Epidermal melanocyte (primary cell): ENCODE measurements at regions not wholly inside any gene's neighbourhood (a gene's known extent, or its start where the extent isn't known, plus 50 kb on each side); places are given as distances from the start of the nearest gene placed in this dataset.
"Not testable (repeated sequence)": the region's sequence is repeated elsewhere in the genome, so short reads cannot be mapped to it uniquely, and the experiment has no call there.

Experiments used
- DNase-seq: peaks from one replicate; pipeline ENCODE4 v3.0.0; 2011; ENCODE audit warnings: low spot score; ENCODE audit not compliant: insufficient read length

DNA sequence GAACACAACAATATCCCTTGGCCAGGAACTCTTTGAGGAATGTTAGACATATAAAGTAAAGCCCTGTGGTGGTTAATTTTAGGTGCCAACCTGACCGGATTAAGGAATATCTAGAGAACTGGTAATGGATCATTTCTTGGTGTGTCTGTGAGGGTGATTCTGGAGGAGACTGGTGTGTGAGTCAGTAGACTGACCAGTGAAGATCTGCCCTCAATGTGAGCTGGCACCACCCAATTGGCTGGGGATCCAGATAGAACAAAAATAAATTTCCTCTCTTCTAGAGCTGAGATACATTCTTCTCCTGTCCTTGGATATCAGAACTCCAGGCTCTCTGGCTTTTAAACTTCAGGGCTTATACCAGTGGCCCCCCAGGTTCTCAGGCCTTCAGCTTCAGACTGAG is 56.2 kb upstream of the TNPO1 start:
- DNase-seq, result no peak

DNA sequence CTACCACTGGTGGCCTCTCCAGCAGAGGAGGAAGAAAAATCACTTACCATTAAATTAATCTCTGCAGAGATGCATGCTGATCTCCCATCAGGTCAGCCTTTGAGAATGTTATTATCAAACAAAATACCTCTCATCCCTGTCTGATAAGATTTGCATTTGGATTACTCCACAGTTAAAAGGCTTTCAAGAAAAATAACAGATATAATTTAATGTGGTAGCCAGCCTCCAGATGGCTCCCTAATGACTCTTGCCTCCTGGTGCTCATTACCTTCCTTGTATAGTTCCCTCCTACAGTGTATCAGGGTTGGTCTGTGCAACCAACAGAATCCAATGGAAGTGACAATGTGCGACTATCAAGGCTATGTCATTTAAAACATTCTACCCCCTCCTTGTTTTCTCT is 63.6 kb upstream of the TNPO1 start:
- no peak for DNase-seq

DNA sequence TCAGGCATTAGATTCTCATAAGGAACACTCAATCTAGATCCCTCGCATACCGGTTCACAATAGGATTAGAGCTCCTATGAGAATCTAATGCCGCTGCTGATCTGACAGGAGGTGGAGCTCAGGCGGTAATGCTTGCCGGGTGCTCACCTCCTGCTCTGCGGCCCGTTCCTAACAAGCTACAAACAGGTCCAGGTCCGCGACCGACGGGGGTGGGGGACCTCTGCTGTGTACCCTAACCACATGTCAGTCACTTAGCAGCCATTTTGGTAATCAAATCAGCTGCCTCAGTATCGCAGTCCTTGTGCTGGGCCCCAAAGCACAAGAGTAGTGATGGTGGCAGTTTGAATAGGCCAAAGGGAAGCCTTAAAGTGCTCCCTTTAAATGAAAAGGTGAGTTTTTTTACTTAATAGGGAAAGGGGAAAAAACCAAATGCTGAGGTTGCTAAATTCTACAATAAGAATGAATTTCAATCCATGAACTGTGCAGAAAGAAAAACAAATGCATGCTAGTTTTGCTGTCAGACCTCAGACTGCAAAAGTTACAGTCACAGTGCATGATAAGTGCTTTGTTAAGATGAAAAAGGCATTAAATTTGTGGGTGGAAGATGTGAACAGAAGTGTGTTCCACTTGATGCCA is 67.0 kb upstream of the TNPO1 start:
- no peak for DNase-seq

DNA sequence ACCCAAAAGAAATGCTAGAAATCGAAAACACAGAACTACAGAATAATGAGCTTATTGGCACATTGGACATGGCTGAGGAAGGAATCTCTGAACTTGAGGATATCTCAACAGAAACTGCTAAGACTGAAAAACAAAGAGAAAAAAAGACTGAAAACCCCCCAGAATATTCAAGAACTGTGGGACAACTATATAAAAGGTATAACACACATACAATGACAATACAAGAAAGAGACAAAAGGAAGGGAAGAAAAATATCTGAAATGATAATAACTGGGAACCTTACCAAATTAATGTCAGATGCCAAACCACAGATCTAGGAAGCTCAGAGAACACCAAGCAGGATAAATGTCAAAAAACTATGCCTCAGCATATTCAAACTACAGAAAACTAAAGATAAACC is 68.6 kb upstream of the TNPO1 start:
- no peak for DNase-seq

DNA sequence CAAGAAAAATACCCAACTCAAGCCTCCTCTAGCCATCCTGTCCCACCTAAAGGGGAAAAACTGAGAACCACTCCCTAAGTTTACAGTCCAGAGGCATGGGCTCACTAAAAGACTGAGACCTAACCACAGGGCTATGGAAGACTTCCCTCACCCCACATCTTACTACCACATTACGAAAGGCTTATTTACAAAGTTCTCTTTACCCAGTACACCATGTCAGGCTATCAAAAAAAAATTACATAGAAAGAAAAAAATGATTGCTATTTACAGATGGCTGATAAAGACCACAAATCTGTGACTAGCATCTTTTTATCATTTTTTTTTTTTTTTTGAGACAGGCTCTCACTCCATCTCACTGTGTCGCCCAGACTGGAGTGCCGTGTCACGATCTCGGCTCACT is 69.7 kb upstream of the TNPO1 start:
- DNase-seq, result no peak

DNA sequence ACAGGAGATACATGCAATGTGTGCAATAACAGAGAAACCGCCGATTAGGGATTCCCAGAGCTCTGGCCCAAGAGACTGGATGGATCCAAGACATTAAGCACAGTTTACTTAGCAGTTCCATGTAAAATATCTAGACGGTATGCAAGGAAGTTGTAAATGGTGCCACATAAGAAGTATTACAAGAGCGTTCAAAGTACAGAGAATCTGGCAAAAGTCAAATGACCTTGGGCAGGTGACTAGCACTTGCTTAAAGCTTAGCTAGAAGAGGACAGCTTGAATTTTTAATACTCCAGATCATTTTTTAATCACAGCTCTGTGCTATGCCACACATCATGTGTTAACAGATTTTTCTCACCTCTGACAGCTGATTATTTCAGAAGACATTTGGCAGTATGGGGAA is 72.3 kb upstream of the TNPO1 start:
- no peak for DNase-seq

DNA sequence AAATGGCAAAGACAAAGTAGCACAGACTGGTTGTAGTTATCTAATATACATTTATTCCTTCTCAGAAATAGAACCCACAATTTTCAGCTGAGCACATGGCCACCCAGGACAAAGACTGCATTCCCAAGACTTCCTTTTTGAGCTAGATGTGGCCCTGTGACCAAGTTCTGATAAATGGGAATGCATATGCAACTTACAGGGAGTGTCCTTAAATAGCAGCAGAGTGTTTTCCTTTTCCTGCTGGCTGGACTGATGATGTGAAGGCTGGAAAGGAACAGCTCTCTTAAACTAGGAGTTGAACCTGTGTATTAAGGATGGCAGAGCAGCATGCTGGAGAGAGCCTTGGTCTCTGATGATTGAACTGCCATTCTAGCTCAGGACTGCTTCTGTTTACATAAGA is 74.7 kb upstream of the TNPO1 start:
- DNase-seq, result no peak

DNA sequence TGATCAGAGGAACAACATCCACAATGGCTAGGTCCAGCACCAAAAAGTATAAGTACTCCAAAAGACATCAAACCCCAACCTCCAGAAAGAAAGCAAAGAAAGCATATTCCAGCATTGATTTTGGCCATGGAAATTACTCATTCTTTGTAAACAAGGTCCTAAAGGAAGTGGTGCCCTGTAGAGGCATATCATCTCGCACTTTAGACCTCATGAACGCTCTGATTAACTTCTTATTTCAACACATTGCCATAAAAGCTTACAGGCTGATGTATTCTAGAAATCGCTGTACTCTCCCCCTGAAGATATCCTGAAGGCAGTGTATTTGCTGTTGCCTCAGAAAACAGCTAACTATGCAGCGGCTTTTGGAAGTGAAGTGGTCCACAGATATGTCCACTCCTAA is 82.7 kb upstream of the TNPO1 start:
- no peak for DNase-seq

DNA sequence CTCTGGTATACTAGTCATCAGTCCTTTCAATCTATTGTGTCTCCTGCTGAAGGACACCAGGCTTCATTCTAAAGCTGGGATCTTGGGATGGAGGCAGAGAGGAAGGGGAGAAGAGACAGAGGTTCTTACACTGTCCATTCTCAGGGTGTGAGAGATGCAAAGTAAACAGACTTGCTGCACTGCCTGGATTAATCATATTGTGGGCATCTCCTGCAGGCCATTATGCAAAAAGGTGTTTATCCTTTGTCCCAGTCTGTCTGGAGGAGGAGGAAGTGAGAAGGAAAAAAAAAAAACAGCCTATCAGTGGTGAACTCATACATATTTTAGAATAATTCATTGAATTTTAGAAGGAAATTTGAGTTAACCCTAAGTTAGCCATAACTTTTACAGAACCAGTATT is 92.9 kb upstream of the TNPO1 start:
- no peak for DNase-seq

DNA sequence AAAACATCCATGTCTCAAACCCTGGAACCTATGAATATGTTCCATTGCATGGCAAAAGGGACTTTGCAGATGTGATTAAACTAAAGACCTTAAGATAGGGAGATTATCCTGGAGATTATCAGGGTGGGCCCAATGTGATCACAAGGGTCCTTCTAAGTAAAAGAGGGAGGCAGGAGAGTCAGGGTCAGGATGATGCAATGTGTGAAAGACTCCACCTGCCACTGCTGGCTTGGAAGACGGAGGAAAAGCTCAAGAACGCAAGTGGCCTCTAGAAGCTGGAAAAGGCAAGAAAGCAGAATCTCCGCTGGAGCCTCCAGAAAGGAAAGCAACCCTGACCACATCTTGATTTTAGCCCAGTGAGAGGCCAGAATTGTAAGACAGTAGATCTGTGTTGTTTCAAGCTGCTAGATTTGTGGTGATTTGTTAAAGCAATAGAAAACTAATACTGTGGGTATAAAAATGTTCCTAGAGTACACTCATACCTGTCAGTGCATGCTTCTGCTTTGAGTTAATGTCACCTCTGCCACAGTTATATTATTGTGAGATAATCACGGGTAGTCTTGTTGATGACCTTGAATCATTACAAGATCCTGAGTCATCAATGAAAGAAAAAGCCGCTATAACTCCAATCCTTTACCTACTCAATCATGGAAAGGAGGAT is 93.5 kb upstream of the TNPO1 start:
- no peak for DNase-seq

DNA sequence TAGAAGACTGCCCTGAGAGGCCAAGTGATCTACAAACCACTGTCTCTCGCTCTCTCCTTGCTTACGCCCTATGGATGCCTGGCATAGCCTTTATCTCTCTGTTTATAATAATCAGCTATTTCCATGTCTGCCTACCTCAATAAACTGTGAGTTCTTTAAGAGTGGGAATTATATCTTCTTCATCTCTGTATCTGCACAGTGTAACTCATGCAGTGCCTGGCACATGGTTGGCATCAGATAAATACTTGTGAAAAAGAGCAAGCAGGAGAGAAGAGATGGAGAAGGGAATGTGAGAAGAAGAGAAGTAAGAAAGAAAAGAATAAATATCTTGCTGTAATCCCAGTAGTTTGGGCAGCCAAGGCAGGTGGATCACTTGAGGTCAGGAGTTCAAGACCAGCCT is 94.6 kb upstream of the TNPO1 start:
- DNase-seq, result no peak

DNA sequence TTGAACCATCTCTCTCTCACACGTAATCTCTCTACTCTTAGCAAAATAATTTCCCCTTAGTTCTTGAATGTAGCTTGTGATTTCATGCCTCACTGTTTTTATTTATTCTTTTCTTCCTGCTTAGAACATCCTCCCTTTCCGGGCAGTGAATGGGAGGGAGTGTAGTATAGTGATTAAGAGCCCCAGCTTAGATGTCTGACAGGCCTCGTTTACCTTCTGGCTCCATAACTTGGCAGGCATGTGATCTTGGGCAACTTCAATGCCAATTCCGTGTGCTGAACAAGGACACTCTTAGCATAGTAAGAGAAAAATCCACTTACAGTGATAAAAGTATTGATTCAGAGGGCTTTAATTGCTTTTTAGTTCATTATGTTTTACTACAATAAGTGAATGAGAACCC is 96.3 kb upstream of the TNPO1 start:
- no peak for DNase-seq

DNA sequence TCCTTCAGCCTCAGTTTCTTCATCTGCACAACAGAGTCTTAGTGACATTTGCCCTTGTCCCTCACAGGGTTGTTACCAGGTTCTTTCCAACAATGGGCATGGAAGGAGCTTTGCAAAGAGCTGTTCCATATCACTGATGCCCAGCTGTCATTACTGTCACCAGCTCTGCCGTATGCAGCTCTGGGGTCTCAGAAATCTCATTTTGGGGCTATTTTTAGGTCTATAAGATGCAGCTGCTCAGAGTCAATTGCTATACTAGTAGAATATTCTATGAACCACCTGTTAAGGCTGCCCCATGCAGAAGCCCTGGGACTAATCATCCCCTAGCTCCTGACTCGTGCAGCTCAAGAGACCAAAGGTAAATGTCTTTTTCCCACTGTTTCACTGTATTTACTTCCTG is 105.1 kb upstream of the TNPO1 start:
- DNase-seq, result no peak

DNA sequence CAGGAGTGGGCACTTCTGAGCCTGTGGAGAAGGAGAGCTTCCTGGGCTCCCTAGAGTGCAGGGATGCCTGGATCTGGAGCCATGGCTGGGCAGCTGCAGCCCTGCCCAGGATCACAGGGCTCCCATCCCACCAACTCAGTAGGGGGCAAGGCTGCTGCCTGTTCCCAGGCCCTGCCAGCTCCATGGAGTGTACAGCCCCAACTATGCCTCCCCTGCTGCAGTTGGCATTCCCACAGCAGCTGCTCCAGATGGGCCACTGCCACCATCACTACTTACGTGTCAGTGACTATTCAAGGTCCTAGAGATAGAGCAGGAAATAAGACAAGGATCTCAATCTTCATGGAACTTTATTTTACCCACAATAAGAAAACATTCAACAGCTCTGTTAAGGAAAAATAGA is 107.1 kb upstream of the TNPO1 start:
- DNase-seq, result no peak

DNA sequence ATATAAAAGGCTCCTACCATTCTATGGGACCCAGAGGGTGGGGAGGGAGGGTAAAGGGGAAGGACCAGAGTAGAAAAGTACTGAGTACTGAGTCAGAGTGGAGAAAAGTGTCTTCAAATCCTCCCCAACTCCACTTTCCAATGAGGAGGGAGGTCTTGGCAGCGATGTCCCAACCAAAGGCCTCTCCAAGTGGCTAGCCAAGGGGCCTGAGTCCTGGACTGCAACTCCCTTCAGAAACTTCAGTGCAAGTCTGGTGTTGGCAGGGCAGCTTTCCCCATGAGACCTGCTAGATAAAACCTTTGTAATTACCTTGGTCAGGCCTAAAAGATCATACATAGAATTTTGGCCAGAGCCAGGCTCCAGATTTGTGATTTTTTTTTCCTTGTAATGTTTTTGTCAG is 111.3 kb upstream of the TNPO1 start:
- DNase-seq, result no peak

DNA sequence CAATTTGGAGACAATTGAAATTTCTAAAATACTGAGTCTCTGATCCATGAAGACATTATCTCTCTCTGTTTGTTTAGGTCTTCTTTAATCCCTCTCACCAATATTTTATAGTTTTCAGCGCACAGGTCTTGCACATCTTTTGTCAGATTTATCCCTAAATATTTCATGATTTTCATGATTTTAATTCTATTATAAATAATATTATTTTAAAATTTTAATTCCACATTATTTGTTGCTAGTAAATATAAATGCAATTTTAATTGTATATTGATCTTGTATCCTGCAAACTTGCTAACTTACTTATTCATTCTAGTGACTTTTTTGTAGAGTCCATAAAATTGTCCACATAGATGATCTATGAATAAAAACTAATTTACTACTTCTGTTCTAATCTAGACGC is 112.6 kb upstream of the TNPO1 start:
- no peak for DNase-seq

DNA sequence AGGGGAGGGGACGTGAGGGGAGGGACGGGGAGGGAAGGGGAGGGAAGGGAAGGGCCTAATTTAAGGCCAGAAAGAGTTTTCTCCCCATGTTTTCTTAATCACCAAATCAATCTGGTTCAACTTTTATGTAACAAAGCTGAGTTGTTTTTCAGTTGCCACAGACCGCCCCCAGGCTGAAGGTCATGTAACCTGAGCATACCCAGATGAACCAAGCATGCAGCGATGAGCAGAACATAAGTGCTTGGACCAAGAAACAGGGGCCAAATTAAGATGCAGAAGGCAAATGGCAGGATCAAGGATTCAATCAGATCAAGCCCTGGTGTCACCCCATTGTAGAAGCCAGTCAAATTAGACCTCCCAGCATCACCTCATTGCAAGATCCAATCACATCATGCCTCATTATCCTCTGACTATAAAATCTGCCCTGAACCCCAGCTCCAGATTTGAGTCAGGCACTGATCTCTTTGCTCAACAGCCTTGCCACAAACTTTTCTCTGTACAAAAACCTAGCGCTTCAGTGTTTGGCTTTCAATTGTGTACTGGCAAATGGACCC is 113.5 kb upstream of the TNPO1 start:
- DNase-seq, result no peak

DNA sequence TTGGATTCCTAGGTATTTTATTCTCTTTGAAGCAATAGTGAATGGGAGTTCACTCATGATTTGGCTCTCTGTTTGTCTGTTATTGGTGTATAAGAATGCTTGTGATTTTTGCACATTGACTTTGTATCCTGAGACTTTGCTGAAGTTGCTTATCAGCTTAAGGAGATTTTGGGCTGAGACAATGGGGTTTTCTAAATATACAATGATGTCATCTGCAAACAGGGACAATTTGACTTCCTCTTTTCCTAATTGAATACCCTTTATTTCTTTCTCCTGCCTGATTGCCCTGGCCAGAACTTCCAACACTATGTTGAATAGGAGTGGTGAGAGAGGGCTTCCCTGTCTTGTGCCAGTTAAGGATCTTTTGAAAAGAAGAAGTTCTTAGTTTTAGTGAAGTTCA is 114.4 kb upstream of the TNPO1 start:
- DNase-seq, result not testable (repeated sequence)

DNA sequence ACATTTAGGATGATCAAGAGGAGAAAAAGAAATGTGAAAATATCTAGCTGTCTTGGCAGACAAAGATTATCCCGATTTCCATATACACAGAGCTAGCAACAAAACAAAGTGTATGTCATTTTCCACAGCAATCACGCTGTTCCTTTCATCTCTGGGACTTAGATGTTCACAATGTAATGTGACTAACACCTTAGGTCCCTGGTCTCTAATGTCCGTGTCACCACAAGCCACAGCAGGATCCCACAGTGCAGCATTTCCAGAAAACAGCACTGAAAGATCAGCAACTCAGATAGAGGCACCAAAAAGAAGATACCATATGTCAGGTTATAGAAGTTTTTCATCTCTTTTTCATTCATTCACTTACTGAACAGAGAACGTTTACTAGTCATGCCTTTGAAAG is 118.0 kb upstream of the TNPO1 start:
- DNase-seq, result no peak

DNA sequence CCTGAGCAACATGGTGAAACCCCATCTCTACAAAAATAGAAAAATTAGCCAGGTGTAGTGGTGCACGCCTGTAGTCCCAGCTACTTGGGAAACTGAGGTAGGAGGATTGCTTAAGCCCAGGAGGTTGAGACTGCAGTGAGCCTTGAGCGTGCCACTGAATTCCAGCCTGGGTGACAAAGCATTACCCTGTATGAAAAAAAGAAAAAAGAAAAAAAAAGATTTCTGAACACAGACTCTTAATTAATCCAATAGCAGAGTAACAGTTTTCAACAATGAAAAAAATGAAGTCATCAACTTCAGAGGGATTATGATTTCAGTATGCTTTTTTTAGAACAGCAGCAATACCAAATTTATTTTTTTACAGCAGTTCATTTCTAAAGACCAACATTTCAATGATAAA is 118.8 kb upstream of the TNPO1 start:
- DNase-seq, result no peak

DNA sequence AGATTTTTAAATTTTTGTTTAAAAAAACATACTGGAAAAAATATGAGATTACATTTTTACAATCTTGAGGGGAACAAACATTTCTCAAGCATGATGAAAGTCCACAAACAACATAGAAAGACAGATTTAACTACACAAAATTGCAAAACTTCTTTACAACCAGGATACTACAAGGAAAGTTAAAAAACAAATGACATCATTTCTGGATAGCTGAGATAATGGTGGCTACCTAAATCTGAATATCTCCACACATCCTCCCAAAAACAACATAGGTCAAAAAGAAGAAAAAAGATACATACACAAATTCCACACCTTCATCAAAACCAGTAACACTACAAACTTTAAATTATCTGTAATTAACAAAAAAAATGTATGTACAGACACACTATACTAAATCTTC is 120.8 kb upstream of the TNPO1 start:
- DNase-seq, result no peak

DNA sequence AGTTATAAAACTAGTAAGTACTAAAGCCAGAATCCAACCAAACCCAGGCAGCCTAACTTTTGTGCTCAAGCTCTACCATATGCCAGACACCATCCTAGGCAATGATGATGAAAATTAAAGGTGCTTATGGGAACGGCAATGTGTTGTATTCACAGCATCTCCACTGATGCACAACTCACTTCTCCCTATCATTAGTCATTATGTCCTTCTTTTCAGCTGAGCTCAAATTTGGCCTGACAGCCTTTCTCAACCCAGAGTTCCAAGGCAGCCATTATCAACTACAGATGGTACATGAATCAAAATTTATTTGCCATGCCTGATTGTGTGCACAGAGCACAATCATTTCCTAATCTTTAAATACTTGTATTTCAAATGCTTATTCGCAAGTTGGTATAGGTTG is 121.6 kb upstream of the TNPO1 start:
- no peak for DNase-seq

DNA sequence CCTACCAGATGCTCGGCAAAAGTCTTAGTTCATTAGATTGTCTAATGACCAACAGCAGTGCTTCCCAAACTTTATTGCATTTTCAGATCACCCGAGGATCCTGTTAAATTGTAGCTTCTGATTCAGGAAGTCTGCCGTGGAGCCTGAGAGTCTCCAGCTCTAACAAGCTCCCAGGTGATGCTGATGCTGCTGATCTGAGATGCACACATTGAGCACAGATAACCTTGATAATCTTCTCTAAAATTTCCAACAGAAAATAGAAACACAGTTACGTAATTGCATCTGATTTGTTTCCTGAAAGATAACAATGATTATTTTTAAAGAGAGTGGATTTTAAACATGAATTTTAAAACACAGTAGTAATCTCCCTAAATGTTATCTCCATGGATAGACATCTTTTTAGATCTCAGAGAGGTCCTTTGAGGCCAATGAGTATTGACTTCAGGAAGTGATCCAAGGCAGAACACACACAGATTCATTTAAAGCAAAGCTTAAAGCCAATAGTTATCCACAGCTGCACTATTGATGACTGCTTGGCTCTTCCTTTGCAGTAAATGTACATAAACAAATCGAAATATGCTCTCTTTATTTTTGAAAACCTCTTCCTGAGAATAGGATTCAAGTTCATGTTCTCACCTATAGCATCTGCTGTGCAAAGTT is 122.8 kb upstream of the TNPO1 start:
- no peak for DNase-seq
